Stimulated activated CD4-positive, alpha-beta T cell treated with anti-CD3 and anti-CD28 coated beads, Interleukin-1b, Interleukin-23, amount 100 ng/mL, for 24 hours (primary cell): ENCODE measurements at regions not wholly inside any gene's neighbourhood (a gene's known extent, or its start where the extent isn't known, plus 50 kb on each side); places are given as distances from the start of the nearest gene placed in this dataset.

Experiments
- DNase-seq, 4 experiments: peaks; one replicate each; pipeline ENCODE4 v3.0.0-alpha.2; 2020; ENCODE audit warnings: low read depth in 4 of 4, low spot score in 1 of 4

DNA sequence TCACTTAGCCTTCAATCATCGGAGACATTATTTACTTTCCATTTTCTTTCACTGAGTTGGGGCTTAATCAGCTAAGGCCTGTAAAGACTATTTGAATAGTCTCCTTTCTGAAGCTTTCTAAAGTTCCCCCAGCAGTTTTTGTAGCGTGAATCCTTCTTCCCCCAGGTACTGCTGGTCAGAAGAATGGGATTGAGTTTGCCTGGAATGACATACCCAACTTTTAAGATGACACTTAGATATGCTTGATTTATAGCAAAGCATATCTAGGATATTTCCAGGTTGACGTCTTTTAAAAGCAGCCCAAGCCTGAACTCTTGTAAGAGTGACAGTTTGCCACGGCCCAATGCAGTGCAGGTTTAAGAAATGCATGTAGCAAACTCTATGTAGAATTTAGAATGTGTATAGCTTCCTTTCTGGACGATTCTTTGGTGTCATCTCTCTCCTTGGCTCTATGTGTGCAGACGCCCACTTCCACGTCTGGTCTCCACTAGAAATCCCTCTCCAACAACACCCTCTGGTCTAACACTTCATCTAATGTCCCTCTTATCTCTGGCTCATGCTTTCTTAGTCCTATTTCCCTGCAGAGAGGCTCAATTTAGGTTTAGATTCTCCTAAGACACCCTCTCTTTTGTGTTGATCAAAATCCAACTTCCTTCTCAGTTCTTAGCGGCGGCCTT, 175.0 kb upstream of the CYRIA start:
- no peak for DNase-seq

DNA sequence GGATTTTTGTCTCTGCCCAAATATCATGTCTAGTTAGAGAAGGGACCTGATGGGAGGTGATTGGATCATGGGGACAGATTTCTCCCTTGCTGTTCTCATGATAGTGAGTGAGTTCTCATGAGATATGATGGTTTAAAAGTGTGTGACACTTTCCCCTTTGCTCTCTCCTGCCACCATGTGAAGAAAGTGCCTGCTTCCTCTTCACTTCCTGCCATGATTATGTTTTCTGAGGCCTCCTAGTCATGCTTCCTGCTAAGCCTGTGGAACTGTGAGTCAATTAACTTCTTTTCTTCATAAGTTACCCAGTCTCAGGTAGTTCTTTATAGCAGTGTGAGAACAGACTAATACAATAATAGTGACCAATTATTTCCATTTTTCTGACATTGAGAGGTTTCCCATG, 167.3 kb upstream of the CYRIA start:
- no peak for DNase-seq

DNA sequence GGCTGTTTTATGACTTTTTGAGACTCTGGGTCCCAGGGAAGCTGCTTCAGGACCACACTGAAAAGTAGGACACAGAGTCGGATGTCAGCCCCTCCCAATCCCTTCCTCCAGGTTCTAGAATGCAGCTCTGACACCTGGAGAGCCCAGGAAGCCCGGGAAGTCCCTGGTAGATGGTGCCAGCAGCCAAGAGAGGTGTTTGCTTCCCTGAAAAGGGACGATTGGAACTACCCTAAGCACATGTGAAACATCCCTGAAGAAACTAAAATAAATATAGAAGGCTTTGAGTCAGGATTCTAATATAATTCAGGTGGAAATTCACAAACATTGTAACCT, 163.2 kb upstream of the CYRIA start:
- DNase-seq: no peak

DNA sequence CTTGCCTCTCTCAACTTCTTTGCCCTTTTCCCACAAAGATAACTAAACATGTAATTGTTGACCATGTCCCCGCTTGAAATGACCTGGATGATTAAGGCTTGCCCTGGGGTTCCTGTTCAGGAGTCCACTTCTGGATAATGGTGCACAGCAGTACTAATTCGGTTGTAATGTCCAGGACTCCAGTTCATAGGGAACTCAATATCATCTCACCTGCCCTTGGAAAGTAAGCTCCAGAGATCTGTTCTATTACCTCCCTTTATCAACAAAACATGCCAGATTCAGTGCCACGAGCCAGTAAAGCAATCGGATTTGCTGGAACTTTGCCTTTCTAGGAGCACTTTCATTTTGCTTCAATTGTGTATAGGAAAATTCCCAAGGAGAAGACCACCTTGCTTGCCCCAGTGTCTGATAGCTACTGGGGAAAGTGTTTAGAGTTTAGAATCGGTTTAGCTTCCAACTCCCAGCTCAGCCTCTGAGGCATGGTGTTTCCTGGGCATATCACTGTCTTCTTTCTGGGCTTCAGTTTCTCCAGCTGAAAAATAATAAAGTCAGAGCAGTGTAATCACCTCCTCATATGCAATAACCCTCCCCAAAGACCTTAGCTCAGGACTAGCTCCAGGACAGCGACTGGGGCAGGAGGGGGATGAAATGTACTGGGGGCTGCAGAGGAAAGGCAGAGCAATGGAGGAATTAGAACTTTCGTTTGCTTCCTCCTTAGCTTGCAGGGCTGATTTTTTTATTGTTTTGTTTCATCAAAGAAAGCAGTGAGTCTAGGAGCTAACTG, 162.6 kb upstream of the CYRIA start:
- DNase-seq: no peak

DNA sequence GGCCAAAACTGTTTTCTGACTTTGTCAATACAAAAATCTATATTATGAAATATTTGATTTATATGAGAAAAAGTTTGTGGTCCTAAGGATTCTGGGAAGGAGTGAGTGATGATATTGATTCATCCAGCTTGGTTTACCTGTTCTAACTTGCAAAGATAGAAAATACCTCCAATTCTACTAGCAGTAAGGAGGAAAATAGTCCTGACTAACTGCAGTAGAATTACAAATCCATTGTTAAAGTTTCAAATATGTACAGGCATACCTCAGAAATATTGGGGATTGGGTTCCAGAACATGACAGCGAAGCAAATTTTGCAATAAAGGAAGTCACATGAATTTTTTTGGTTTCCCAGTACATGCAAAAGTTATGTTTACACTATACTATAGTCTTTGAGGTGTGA, 158.8 kb upstream of the CYRIA start:
- no peak for DNase-seq

DNA sequence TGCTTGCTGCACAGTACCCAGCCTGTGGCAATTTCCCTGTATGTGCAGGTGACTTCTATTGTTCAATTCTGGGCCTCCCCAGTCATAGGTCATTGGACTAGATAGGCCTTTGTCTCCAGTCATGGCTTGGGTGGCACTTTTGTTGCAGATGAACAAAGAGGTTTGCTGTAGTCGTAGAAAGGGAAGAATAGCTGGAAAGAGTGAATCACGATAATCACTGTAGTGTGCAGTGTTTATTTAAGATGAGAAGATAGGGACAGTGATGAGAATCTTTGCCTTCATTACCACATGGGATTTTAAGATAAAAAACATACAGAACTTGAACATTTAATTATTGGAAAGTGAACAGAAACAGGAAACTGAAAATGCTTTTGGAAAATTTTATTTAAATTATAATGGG, 156.1 kb upstream of the CYRIA start:
- no peak for DNase-seq

DNA sequence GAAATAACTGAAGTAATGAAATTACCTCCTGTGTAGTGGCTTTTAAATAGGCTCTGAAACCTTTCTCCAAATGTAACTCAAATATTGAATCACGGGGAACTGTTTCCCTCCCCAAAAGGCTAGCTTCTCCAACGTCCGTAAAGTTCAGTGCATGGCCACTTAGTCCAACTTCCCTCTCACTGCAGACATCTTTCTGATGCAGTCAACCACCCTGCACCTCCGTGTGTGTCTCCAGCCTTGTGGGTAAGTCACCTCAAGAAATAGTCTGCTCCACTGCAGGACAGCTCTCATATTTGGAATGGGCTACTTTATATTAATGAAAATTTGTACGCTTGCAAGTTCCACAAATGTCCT, 152.5 kb upstream of the CYRIA start:
- DNase-seq: no peak

DNA sequence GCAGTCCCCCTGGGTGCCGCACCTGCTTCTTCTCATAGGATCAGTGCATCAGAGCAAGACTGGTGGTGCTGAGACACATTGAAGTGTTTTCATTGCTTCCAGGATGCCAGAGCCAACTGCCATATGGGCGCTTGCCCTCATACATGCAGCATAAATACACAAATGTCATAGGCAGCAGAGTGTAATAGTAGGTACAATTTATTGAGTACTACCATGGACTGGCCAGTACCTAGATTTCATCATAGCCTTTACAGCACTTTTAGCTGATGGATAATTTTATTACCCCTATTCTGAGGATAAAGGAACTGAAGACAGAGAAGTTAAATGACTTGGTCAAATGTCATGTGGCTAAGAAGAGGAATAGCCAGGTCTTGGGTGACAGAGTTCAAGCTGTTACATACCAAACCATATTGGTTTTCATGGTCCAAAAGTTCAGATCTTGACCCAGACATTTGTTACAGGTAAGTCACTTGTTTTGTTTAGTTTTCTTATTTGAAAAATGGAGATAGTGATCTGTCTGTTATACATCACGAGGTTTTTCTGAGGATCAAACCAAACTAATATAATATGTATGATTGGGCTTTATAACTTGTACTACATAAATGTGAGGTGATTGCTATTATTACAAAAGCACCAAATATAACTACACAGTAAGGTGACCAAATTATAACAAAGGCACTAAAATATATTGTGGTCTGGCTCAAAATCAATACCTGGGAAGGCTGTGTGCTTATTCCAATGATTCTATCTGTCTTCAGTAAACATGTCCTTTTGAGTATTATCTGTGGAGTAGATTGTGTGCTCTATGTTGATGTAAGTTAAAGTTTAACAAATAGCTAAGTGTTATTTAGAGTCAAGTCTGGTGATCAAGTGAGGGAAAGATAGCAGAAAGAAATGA, 151.9 kb upstream of the CYRIA start:
- no peak for DNase-seq

DNA sequence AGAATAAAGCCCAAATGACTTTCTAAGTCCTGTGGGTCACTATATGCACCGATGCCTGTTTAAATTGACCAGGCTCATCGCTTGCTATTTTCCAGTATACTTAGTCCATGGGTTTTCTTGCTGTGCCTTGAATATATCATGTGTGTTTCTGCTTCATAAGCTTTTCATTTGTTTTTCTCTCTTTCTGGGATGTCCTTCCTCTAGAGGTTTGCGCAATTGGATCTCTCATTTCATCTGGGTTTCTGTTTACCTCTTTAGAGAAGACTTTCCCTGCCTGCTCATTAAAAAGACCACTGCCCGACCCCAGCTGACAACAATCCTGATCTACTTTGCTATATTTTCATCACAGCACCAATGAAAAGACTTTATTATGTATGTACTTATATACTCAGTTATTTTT, 150.9 kb upstream of the CYRIA start:
- no peak for DNase-seq

DNA sequence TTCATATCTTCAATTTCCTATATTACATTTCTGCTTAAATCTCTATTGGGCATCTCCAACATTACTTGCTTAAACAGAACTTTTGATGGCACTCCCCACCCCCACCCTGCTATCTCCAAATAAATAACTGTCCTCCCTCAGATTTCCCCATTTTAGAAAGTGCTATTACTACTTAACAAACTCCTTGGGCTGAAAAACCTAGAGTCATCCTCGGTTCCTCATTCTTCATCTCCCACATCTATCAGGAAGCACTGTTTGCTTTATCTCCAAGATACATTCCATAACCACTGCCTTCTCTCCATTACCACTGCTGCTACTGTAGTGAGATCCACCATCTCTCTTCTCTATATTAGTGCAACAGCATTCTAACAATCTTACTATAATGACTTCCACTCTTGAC, 150.4 kb upstream of the CYRIA start:
- DNase-seq: no peak

DNA sequence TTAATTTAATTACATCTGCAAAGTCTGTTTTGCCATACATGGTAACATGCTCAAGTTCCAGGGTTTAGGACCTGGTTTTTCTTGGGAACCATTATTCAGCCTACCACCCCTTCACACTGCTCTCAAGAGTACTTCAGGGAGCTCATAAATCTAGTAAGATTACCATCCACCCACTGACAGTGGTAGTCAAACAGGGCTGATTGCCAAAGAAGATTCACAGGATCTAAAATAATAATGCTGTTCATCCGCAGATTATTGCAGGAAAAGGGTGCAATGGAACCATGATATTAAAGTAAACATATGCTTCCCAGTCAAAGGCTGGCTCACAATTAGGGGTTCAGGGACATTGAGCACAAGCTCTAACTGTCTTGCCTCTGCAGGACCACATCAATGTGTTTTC, 148.0 kb upstream of the CYRIA start:
- no peak for DNase-seq

DNA sequence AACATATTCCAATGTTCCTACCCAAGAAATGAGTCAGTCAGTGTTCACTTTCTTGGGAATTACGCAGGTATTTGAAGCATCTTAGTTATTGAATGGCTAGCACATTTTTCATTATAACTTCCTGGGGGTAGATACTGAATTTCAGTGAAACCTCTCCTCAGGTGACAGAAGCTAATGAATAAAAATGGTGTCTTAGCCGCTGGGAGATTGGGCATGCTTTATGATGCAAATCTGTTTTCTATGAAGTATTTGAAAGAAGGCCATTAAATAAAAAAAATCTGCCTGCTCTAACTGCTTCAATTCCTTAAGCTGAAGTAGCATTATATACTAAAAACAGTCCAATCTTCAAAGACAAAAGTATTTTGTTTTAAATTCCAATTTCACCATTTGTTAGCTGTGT, 132.8 kb upstream of the CYRIA start:
- DNase-seq: no peak

DNA sequence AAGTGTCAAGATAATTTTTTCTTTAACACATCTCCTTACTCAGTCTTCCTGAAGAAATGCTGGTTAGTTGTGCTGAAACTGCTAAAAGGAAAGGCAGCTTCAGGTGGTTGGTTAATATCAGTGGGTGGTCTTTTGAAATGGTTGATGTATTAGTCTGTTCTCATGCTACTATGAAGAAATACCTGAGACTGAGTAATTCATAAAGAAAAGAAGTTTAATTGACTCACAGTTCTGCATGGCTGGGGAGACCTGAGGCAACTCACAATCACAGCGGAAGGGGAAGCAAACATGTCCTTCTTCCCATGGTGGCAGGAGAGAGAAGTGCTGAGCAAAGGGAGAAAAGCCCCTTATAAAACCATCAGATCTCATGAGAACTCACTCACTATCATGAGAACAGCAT, 125.9 kb upstream of the CYRIA start:
- DNase-seq: no peak

DNA sequence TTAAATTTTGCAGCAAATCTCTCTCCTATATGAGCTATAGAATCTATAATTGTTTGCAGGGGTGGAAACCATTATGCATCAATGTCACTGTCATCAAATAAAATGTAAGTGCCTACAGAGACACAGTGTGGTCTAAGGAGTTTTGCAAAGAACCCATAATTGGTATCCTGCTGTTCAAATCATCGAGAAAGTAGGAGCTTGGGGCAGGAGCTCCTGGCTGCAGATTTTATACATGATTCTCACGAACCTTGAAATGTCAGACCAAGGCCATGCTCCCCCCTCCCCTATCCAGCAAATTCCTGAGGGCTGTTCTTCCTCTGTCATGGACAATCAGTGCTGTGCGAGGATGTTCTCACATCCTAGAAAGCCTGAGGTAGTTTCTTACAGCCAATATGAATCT, 119.5 kb upstream of the CYRIA start:
- DNase-seq: no peak

DNA sequence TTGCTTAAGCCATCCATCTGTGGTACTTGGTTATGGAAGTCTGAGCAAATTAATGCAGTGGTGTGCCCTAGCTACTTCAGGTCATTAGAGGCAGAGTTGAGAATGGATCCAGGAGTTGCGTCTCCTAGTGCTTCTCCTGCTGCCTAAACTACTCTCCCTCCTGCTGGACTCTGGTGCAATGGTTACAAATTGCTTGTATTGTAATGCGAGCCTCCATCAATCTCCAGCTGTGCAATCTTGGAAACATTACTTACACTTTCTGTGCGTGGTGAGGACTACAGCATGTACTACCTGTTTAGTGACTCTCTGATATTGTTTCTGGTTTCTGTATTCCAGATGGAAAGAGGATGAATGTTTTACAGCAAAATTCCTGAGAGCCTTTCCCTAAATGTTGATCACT, 119.0 kb upstream of the CYRIA start:
- no peak for DNase-seq

DNA sequence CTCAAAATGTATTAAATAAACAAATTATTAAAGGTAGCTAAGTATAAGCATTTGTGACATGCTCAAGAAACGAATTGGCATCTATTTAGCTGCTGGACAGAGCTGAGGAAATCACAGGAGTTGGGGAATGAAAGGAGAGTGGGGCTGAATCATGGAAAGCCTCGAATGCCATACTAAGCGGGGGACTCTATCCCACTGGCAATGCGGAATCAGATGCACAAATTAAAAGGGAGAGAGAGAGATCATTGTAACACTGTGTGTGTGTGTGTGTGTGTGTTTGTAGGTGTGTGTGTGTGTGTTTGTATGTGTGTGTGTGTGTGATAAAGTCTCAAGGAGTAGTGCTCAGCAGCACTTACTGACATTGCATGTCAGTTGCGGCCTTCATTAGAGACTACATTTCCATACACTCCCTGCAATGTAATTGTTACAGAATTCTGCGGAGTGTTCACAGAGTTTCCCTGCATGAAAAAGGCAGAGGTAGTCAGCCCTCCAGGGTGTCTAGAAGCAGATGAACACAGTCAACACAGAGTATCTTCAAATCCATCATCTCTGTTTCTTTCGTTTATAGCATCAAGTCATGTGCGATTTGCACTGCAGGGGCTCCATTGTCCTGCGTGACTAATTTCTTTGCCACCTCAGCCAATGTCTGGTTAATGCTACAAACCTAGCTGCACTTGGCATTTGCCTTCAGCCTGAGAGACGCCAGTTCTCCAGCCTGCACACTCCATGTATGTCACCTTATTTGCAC, 111.7 kb upstream of the CYRIA start:
- no peak for DNase-seq

DNA sequence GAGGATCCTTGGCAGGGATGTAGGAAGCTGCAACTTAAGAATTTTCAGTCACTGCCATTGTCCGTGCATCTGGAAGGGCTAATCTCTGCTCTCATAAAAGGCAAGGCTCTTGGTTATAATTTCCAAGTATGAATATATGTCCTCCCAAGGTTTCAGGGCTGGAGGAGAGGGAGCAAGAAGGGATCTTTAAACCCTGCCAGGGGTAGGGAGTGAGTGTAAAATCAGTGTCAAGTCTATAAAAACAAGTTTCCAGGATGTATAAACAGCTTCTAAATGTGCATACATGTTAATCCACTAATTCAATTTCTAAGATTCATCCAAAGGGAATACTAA, 110.2 kb upstream of the CYRIA start:
- DNase-seq: no peak

DNA sequence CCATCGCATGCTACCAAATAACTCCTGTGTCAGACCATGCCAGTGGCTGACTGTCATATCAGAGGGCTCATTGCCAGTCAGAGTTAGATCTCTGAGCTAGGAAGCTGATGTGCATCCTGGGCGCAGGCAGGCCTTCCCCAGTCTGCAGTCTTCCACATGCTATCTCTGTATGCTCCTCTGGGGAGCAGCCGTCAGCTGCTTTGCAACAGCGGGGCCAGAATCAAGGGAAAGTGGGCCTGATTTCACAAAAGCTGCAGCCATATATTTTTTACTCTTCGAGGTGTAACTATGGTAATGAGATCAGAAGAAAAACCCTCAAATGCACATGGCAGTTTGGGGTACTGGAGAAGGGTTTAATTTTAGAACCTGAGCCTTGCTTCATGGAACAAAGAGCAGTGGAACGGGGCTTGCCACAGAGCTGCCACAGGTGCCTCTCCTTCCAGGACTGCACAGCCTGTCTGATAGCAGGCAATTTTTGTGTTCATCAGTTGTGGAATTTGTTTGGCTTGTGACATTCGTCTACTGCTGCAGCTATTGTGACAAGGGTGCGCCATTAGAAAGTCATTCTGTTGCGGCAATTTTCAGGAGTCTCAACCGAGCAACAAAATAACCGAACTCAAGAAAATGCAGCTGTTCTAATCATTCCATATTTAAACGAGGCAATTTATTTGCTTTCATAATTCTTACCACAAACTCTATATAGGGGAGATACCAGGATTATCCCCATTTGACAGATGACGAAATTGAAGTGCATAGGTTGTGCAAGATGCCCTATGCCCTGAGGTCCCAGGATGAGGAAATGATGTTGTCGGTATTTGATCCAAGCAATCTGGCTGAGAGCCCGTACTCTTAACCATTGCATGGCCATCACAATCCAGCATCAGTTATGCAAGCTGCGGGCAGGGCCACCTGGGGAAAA, 109.6 kb upstream of the CYRIA start:
- DNase-seq: no peak

DNA sequence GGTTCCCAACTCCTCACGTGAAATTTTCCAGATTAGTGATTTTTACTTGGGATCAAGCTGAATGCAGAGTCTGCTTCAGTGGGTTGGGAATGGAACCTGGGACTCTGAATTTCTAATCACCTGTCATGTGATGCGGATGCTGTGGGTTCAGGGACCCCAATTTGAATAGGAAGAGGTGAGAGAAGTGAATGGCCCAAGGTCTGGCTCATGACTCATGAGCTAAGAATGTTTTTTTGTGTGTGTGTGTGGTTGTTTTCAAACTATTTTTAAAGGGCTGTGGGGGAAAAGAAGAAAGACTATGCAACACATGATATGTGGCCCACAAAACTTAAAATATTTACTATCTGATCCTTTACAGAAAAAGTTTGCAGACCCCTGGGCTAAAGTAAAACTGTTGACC, 108.5 kb upstream of the CYRIA start:
- no peak for DNase-seq

DNA sequence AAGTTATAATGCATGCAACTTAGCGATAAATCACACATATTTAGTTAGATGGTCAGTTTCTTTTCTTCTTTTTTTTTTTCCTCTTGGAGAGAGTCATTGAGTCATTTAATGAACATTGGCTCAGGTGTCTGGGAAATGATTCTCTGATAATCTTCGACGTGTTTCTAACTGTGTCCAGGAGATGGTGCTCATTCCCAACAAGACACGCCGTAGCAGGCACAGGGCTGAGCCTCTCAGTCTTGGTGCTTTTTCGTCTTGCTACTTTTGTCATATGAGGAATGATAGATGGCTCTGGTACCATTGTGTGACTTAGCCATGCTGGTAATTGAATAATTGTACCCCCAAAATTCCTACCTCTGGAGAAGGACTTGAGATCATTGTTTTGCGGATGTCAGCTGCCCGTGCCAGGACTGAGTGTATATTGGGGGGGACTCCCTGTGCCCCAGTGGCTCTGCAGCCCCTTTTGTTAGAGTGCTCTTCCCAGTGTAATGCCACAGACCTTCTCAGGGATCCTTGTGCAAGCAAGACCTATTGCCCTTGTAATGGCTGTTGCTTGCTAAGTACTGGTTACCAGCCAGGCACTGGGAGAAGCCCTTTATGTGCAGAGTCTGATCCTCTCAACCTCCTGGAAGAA, 107.6 kb upstream of the CYRIA start:
- DNase-seq: no peak
